HepG2 (cell line): ENCODE measurements at regions not wholly inside any gene's neighbourhood (a gene's known extent, or its start where the extent isn't known, plus 50 kb on each side); places are given as distances from the start of the nearest gene placed in this dataset.

Experiments
- ATAC-seq: fragments of 200-7000 bp; cut with Tn5 transposase; 3 replicates; pipeline ENCODE4 v1.9.1; 2020; ENCODE audit warnings: mild to moderate bottlenecking, moderate library complexity
- BruUV-seq: library from RNA; stranded (reverse); fragments of 400-500 nt; replicated peaks from 2 replicates; lab custom pipeline; 2021; lab: Mats Ljungman, UMichigan
- CTCF ChIA-PET: fragments of 300-600 bp; formaldehyde crosslinking; extraction: SDS; loops from one replicate; lab custom pipeline; 2021; ENCODE audit warnings: low total read pairs, inconsistent platforms, low intra/inter-chr PET ratio; lab: Yijun Ruan, JAX
- POLR2A ChIA-PET: fragments of 350-600 bp; sonication (Branson Sonifier 250); formaldehyde crosslinking; loops from one replicate; lab custom pipeline; 2020; ENCODE audit warnings: antibody characterized with exemption, inconsistent platforms; lab: Yijun Ruan, JAX
- DNase-seq: peaks from one replicate; pipeline ENCODE4 v3.0.0-alpha.2; 2015; ENCODE audit warnings: low spot score
- FAIRE-seq: peaks from 3 replicates; lab custom pipeline; 2011; peaks lifted over from hg19 to GRCh38; lab: Jason Lieb, UNC
- H2AFZ ChIP-seq: one replicate; pipeline ENCODE4 v1.6.1; 2011; ENCODE audit warnings: low read length, inconsistent platforms
- H3K27ac ChIP-seq: fragments of 300-600 bp; 3 replicates; pipeline ENCODE4 v1.8.0; 2011; ENCODE audit warnings: mixed run types, mild to moderate bottlenecking, mixed read lengths, low read length, inconsistent platforms; ENCODE audit not compliant: insufficient read depth; ENCODE audit errors: extremely low read length
- H3K27me3 ChIP-seq, 2 experiments: fragments of 200-600 bp in 1 of 2; 2 replicates in 1 of 2; 3 replicates in 1 of 2; pipeline versions ENCODE4 v1.6.0 to v1.8.0; 2011; ENCODE audit warnings: low read length in 2 of 2, mild to moderate bottlenecking in 2 of 2, moderate library complexity in 2 of 2, inconsistent platforms in 1 of 2; ENCODE audit not compliant: insufficient read depth in 2 of 2, control insufficient read depth in 1 of 2
- H3K36me3 ChIP-seq, 2 experiments: fragments of 200-600 bp in 1 of 2; replicated peaks in 1 of 2; 2 replicates in 1 of 2; 3 replicates in 1 of 2; pipeline versions ENCODE4 v1.5.1 to v1.8.0; 2011; ENCODE audit warnings: low read length in 2 of 2, inconsistent platforms in 1 of 2; ENCODE audit not compliant: insufficient read depth in 2 of 2, control insufficient read depth in 1 of 2
- H3K4me1 ChIP-seq: 2 replicates; pipeline ENCODE4 v1.5.1; 2012; ENCODE audit warnings: low read length, inconsistent platforms; ENCODE audit not compliant: insufficient read depth
- H3K4me2 ChIP-seq: 2 replicates; pipeline ENCODE4 v1.6.0; 2011; ENCODE audit warnings: low read depth, low read length, inconsistent platforms
- H3K4me3 ChIP-seq, 3 experiments: fragments of 200-600 bp in 1 of 3; sonication (generic), shearing (Covaris generic) in 1 of 3; replicated peaks in 1 of 3; 2 replicates each; pipeline ENCODE4 v1.5.1; 2011 to 2016; ENCODE audit warnings: low read length in 3 of 3, inconsistent platforms in 2 of 3, low read depth in 2 of 3, mild to moderate bottlenecking in 2 of 3, control low read depth in 1 of 3, mixed read lengths in 1 of 3; ENCODE audit not compliant: insufficient read depth in 1 of 3
- H3K79me2 ChIP-seq: one replicate; pipeline ENCODE4 v1.6.1; 2011; ENCODE audit warnings: low read length, inconsistent platforms; ENCODE audit not compliant: insufficient read depth
- H3K9ac ChIP-seq: 2 replicates; pipeline ENCODE4 v1.6.0; 2011; ENCODE audit warnings: mild to moderate bottlenecking, low read depth, low read length, inconsistent platforms; ENCODE audit not compliant: insufficient read depth
- H3K9me3 ChIP-seq: 2 replicates; pipeline ENCODE4 v1.5.1; 2012; ENCODE audit warnings: mild to moderate bottlenecking, low read length
- H4K20me1 ChIP-seq: 2 replicates; pipeline ENCODE4 v1.6.0; 2011; ENCODE audit warnings: inconsistent platforms, mild to moderate bottlenecking, low read length, moderate library complexity; ENCODE audit not compliant: insufficient read depth
- CCDC6 ChIP-seq: sonication (generic); formaldehyde crosslinking; IDR thresholded peaks from 2 replicates; pipeline ENCODE4 v1.8.1; 2022; ENCODE audit warnings: mild to moderate bottlenecking, missing genetic modification reagents, moderate library complexity
- CSRNP1 ChIP-seq: sonication (generic); formaldehyde crosslinking; IDR thresholded peaks from 2 replicates; pipeline ENCODE4 v1.8.1; 2023; ENCODE audit warnings: mild to moderate bottlenecking, missing genetic modification reagents
- EEA1 ChIP-seq: sonication (generic); formaldehyde crosslinking; IDR thresholded peaks from 2 replicates; pipeline ENCODE4 v1.5.1; 2020; ENCODE audit warnings: mild to moderate bottlenecking, missing genetic modification reagents, borderline replicate concordance
- FOXK1 ChIP-seq: sonication (generic); formaldehyde crosslinking; IDR thresholded peaks from 2 replicates; pipeline ENCODE4 v1.4.0; 2020; ENCODE audit warnings: low read depth, missing genetic modification reagents, borderline replicate concordance
- HNRNPK ChIP-seq: fragments of 200-400 bp; formaldehyde crosslinking; IDR thresholded peaks from 2 replicates; pipeline ENCODE4 v1.6.1; 2018; ENCODE audit warnings: low read length, low read depth, moderate library complexity, mild to moderate bottlenecking; ENCODE audit not compliant: poor library complexity, severe bottlenecking
- MIXL1 ChIP-seq: IDR thresholded peaks from 2 replicates; pipeline ENCODE4 v1.6.1; 2016
- MYC ChIP-seq: sonication (generic); formaldehyde crosslinking; IDR thresholded peaks from 2 replicates; pipeline ENCODE4 v1.9.0; 2021; ENCODE audit warnings: missing genetic modification reagents, borderline replicate concordance
- MYNN ChIP-seq: sonication (generic); formaldehyde crosslinking; IDR thresholded peaks from 2 replicates; pipeline ENCODE4 v1.4.0; 2020; ENCODE audit warnings: mild to moderate bottlenecking, low read depth, missing genetic modification reagents
- NCOA1 ChIP-seq: sonication (generic); formaldehyde crosslinking; IDR thresholded peaks from 2 replicates; pipeline ENCODE4 v1.9.0; 2021; ENCODE audit warnings: missing genetic modification reagents
- TBP ChIP-seq: sonication (generic); formaldehyde crosslinking; IDR thresholded peaks from 2 replicates; pipeline ENCODE4 v1.5.0; 2020; ENCODE audit warnings: missing genetic modification reagents
- TBX3 ChIP-seq: fragments of 450-650 bp; IDR thresholded peaks from 2 replicates; pipeline ENCODE4 v1.6.1; 2017; ENCODE audit warnings: antibody characterized with exemption, mild to moderate bottlenecking, inconsistent platforms, borderline replicate concordance
- TEAD2 ChIP-seq: sonication (generic); formaldehyde crosslinking; IDR thresholded peaks from 2 replicates; pipeline ENCODE4 v1.9.0; 2021; ENCODE audit warnings: missing genetic modification reagents
- U2AF1 ChIP-seq: fragments of 200-400 bp; formaldehyde crosslinking; optimal IDR thresholded peaks from 2 replicates; pipeline ENCODE3; 2017; ENCODE audit warnings: mild to moderate bottlenecking, low read depth, low read length
- ZMYM4 ChIP-seq: sonication (generic); formaldehyde crosslinking; IDR thresholded peaks from 2 replicates; pipeline ENCODE4 v1.8.1; 2023; ENCODE audit warnings: mild to moderate bottlenecking, missing genetic modification reagents
- ZNF143 ChIP-seq: sonication (generic); formaldehyde crosslinking; IDR thresholded peaks from 2 replicates; pipeline ENCODE4 v1.4.0; 2020; ENCODE audit warnings: missing genetic modification reagents
- ZNF30 ChIP-seq: sonication (generic); formaldehyde crosslinking; IDR thresholded peaks from 2 replicates; pipeline ENCODE4 v1.5.0; 2020; ENCODE audit warnings: mild to moderate bottlenecking, missing genetic modification reagents
- ZNF580 ChIP-seq: IDR thresholded peaks from 2 replicates; pipeline ENCODE4 v1.6.1; 2016; ENCODE audit warnings: low read depth, borderline replicate concordance
- ZNF687 ChIP-seq: sonication (generic); formaldehyde crosslinking; IDR thresholded peaks from 2 replicates; pipeline ENCODE4 v1.5.1; 2020; ENCODE audit warnings: mild to moderate bottlenecking, missing genetic modification reagents, moderate library complexity
- WGBS: methylation state at CpG from one replicate; pipeline ENCODE4 v1.1.6; 2017; ENCODE audit warnings: low lambda C conversion rate; 5-methylcytosine and 5-hydroxymethylcytosine counted together
- in situ Hi-C: cut with HindIII; loops from 2 replicates; pipeline ENCODE4 v1.10.0; 2017; ENCODE audit warnings: low pct_unique_long_range_greater_than_20kb; ENCODE audit not compliant: extremely low pct_ligation_motif_present
- intact Hi-C: fragments of 100-400 bp; cut with micrococcal nuclease; formaldehyde crosslinking; loops from one replicate; pipeline ENCODE4 v1.10.0; 2022; ENCODE audit not compliant: unreplicated experiment

- no TSS peak for BruUV-seq
- no peaks in the 10 kb centered on the region for H3K79me2 ChIP-seq
- DNase-seq (no peak), ATAC-seq (no peak), FAIRE-seq (no peak)
- no peak overlapping the region for H3K4me2 ChIP-seq
- in situ Hi-C loops (no loop called here), intact Hi-C loops (no loop called here)
- H4K20me1 ChIP-seq = no peaks in the 10 kb centered on the region
- H3K4me1 ChIP-seq = no peaks in the 10 kb centered on the region
- no peak overlapping the region for H3K27ac ChIP-seq
- ChIA-PET POLR2A (no interaction called here), CTCF (no interaction called here)
- no peak overlapping the region for H3K9ac ChIP-seq
- H3K4me3 ChIP-seq = no peak overlapping the region
- no peak overlapping the region for H2AFZ ChIP-seq
- H3K36me3 ChIP-seq = no peaks in the 10 kb centered on the region
- no peaks in the 10 kb centered on the region for H3K9me3 ChIP-seq
- H3K27me3 ChIP-seq = no peaks in the 10 kb centered on the region
- 5% methylated on average over 5 of the region's 7 CpGs for WGBS
- TF ChIP-seq ZMYM4 (CRISPR knock-in tag) (no peak), TEAD2 (CRISPR knock-in tag) (no peak), MIXL1 (no peak), U2AF1 (no peak), FOXK1 (CRISPR knock-in tag) (no peak), MYNN (CRISPR knock-in tag) (no peak), ZNF580 (CRISPR knock-in tag) (no peak), ZNF687 (CRISPR knock-in tag) (no peak), TBX3 (no peak), EEA1 (no peak), MYC (CRISPR knock-in tag) (no peak), CSRNP1 (CRISPR knock-in tag) (no peak), NCOA1 (CRISPR knock-in tag) (no peak), ZNF30 (CRISPR knock-in tag) (no peak), HNRNPK (no peak), ZNF143 (CRISPR knock-in tag) (no peak), CCDC6 (no peak), TBP (CRISPR knock-in tag) (no peak)
These were observed 174.0 kb upstream of the TP63 start for GRCh38 chr3:189457201-189457607.
